HEK293 (cell line): ENCODE measurements at regions not wholly inside any gene's neighbourhood (a gene's known extent, or its start where the extent isn't known, plus 50 kb on each side); places are given as distances from the start of the nearest gene placed in this dataset.
"Not testable (repeated sequence)": the region's sequence is repeated elsewhere in the genome, so short reads cannot be mapped to it uniquely, and the experiment has no call there.

Experiments
- CTCF ChIA-PET: fragments of 350-600 bp; formaldehyde crosslinking; extraction: SDS; loops from one replicate; lab custom pipeline; 2021; ENCODE audit warnings: antibody characterized with exemption; lab: Yijun Ruan, JAX
- POLR2A ChIA-PET: fragments of 300-600 bp; formaldehyde crosslinking; extraction: SDS; loops from one replicate; lab custom pipeline; 2020; ENCODE audit warnings: antibody characterized with exemption, inconsistent platforms; lab: Yijun Ruan, JAX
- H3K27ac ChIP-seq: fragments of 200-500 bp; sonication (Bioruptor generic); 2 replicates; pipeline ENCODE4 v1.5.1; 2014; ENCODE audit warnings: low read depth, low read length, control low read depth, inconsistent platforms; ENCODE audit errors: extremely low read depth
- H3K36me3 ChIP-seq, 2 experiments: fragments of 200-500 bp in 1 of 2; sonication (Bioruptor generic) in 1 of 2; 1 replicate in 1 of 2; 2 replicates in 1 of 2; pipeline ENCODE4 v1.5.1; 2014 to 2017; ENCODE audit warnings: inconsistent platforms in 2 of 2, low read length in 2 of 2; ENCODE audit not compliant: control insufficient read depth in 2 of 2, insufficient read depth in 1 of 2
- H3K4me1 ChIP-seq: fragments of 200-500 bp; sonication (Bioruptor generic); 2 replicates; pipeline ENCODE4 v1.5.1; 2014; ENCODE audit warnings: mild to moderate bottlenecking, low read length, inconsistent platforms; ENCODE audit not compliant: control insufficient read depth, insufficient read depth
- H3K4me3 ChIP-seq: 2 replicates; pipeline ENCODE4 v1.5.1; 2011; ENCODE audit warnings: low read depth, mild to moderate bottlenecking, control low read depth, low read length, moderate library complexity
- H3K9me3 ChIP-seq: fragments of 200-500 bp; sonication (Bioruptor generic); 2 replicates; pipeline ENCODE4 v1.5.1; 2014; ENCODE audit warnings: low read depth, low read length, inconsistent platforms; ENCODE audit not compliant: control insufficient read depth, insufficient read depth
- GLI4 ChIP-seq: fragments of 450-650 bp; formaldehyde crosslinking; IDR thresholded peaks from 2 replicates; pipeline ENCODE4 v1.5.1; 2016; ENCODE audit warnings: missing biosample characterization, missing genetic modification characterization
- SCRT2 ChIP-seq: fragments of 450-650 bp; formaldehyde crosslinking; IDR thresholded peaks from 2 replicates; pipeline ENCODE4 v1.5.1; 2016; ENCODE audit warnings: missing biosample characterization, missing genetic modification characterization
- ZNF146 ChIP-seq: fragments of 450-650 bp; formaldehyde crosslinking; IDR thresholded peaks from 2 replicates; pipeline ENCODE4 v1.5.1; 2016; ENCODE audit warnings: missing biosample characterization, missing genetic modification characterization
- ZNF169 ChIP-seq: fragments of 450-650 bp; formaldehyde crosslinking; IDR thresholded peaks from 2 replicates; pipeline ENCODE4 v1.5.1; 2016; ENCODE audit warnings: missing biosample characterization, missing genetic modification characterization
- ZNF404 ChIP-seq: fragments of 450-650 bp; formaldehyde crosslinking; IDR thresholded peaks from 2 replicates; pipeline ENCODE4 v1.5.1; 2017; ENCODE audit warnings: missing biosample characterization, missing genetic modification characterization
- ZNF654 ChIP-seq: fragments of 450-650 bp; formaldehyde crosslinking; IDR thresholded peaks from 2 replicates; pipeline ENCODE4 v1.5.1; 2016; ENCODE audit warnings: low read depth, missing biosample characterization, missing genetic modification characterization
- ZNF670 ChIP-seq: fragments of 450-650 bp; formaldehyde crosslinking; IDR thresholded peaks from 2 replicates; pipeline ENCODE4 v1.5.1; 2016; ENCODE audit warnings: missing biosample characterization, missing genetic modification characterization, low read depth
- ZXDB ChIP-seq: fragments of 450-650 bp; formaldehyde crosslinking; IDR thresholded peaks from 2 replicates; pipeline ENCODE4 v1.5.1; 2016; ENCODE audit warnings: missing biosample characterization, missing genetic modification characterization
- TF ChIP-seq, protein P1 (sequence below): fragments of 450-650 bp; formaldehyde crosslinking; IDR thresholded peaks from 2 replicates; pipeline ENCODE4 v1.5.0; 2017; ENCODE audit warnings: missing biosample characterization, missing genetic modification characterization, borderline replicate concordance
- TF ChIP-seq, protein P2 (sequence below): fragments of 450-650 bp; formaldehyde crosslinking; IDR thresholded peaks from 2 replicates; pipeline ENCODE4 v1.5.1; 2016; ENCODE audit warnings: missing biosample characterization, missing genetic modification characterization
- TF ChIP-seq, protein P3 (sequence below): fragments of 450-650 bp; formaldehyde crosslinking; IDR thresholded peaks from 2 replicates; pipeline ENCODE4 v1.5.1; 2017; ENCODE audit warnings: missing biosample characterization, missing genetic modification characterization
- TF ChIP-seq, protein P4 (sequence below): fragments of 450-650 bp; formaldehyde crosslinking; IDR thresholded peaks from 2 replicates; pipeline ENCODE4 v1.5.1; 2017; ENCODE audit warnings: missing biosample characterization, missing genetic modification characterization
- TF ChIP-seq, protein P5 (sequence below): fragments of 450-650 bp; formaldehyde crosslinking; IDR thresholded peaks from 2 replicates; pipeline ENCODE4 v1.5.1; 2017; ENCODE audit warnings: missing biosample characterization, missing genetic modification characterization
- TF ChIP-seq, protein P6 (sequence below): fragments of 450-650 bp; formaldehyde crosslinking; IDR thresholded peaks from 2 replicates; pipeline ENCODE4 v1.5.1; 2016; ENCODE audit warnings: missing biosample characterization, missing genetic modification characterization, low read depth

DNA sequence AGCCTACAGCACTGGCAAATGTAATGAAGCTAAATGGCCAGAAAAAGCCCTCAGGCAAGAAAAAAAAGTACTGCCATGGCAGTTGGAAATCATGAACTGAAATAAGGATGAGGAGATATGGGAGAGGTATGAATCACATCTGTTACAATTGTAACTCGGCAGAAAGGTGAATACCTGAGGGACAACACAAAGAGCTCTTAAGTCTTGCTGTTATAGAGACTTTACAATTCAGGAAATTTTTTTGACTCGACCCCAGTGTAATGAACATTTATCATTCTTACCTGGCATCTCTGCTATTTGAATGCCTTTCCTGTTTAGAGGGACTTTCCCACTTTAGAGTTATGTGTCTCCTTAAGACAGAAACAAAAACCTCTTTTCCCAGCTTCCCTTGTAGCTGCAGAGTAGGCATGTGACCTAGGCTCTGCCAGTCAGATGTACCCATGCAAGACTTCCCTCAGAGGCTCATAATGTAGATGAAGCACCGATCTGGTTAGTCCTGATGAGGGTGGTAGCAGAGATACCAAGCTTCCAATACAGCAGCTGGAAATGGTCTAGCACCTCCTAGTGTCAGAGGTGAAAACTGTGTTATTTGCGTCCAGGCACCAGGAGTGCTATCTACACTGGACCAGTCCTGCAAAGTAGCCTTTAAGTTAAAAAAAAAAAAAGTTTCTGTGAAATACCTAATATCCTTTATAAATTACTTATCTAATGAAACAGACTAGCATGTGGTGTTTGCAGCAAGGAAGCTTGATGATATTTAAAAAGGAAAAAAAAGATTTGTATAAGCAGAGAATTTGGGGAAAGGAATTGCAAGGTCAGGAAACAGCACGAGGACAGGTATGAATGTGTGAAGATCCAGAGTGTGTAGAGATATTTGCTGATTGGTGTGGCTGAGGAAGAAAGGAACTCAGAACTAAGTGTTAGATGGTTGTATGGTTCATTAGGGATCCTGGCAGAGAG lies 146.9 kb upstream of the SLC1A3 start (continued):
- TF ChIP-seq, protein P1, sequence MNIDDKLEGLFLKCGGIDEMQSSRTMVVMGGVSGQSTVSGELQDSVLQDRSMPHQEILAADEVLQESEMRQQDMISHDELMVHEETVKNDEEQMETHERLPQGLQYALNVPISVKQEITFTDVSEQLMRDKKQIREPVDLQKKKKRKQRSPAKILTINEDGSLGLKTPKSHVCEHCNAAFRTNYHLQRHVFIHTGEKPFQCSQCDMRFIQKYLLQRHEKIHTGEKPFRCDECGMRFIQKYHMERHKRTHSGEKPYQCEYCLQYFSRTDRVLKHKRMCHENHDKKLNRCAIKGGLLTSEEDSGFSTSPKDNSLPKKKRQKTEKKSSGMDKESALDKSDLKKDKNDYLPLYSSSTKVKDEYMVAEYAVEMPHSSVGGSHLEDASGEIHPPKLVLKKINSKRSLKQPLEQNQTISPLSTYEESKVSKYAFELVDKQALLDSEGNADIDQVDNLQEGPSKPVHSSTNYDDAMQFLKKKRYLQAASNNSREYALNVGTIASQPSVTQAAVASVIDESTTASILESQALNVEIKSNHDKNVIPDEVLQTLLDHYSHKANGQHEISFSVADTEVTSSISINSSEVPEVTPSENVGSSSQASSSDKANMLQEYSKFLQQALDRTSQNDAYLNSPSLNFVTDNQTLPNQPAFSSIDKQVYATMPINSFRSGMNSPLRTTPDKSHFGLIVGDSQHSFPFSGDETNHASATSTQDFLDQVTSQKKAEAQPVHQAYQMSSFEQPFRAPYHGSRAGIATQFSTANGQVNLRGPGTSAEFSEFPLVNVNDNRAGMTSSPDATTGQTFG (tag by site-specific recombination) = no peak
- no peak for TF ChIP-seq ZNF654 (tag by site-specific recombination)

DNA sequence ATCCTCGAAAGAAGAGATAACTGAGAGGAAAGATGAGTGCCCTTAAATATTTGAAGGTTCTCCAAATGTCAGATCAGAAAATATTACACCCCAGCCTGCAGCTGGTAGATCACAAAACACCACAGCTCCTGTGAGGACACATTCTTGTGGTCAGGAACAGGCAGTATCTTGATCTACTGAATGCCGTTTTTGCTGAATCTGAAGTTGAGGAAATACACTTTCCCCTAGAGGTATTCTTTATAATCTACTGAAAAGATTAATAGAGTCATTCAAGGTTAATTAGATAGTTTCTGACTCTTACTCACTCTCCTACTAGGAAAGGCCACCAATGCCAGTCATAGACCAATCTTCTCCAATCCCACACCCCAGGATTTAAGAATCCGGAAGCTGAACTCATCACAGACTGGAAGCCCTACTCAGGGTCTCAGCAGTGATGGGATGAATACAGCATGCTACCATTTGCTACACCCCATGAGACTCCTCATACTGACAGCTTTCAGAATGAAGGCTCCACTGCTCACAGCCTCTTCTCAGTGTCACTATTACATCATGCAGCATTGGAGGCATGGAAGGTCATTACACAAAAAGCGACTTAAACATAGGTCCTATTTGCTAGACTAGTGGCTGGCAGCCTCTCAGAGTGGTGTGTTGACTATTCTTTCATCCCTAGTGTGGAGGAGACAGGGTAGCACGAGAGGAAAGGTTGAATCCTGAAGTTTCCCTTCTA lies 143.9 kb upstream of the SLC1A3 start:
- ChIA-PET POLR2A (no interaction called here), CTCF (interaction anchor here (1.0 to 1.4 kb wide), 5 partner anchors 12 to 233 kb away, joined by 3 to 9 read pairs (median 5); no protein-coding TSS in a partner anchor)

DNA sequence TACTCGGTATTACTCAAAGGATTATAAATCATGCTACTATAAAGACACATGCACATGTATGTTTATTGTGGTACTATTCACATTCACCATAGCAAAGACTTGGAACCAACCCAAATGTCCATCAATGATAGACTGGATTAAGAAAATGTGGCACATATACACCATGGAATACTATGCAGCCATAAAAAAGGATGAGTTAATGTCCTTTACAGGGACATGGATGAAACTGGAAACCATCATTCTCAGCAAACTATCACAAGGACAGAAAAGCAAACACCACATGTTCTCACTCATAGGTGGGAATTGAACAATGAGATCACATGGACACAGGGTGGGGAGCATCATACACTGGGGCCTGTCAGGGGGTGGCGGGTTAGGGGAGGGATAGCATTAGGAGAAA lies 130.5 kb upstream of the SLC1A3 start:
- POLR2A ChIA-PET, H3K4me1 ChIP-seq, H3K4me3 ChIP-seq, H3K9me3 ChIP-seq, CTCF ChIA-PET, H3K36me3 ChIP-seq, H3K27ac ChIP-seq: not testable (repeated sequence)
- TF ChIP-seq, protein P2, sequence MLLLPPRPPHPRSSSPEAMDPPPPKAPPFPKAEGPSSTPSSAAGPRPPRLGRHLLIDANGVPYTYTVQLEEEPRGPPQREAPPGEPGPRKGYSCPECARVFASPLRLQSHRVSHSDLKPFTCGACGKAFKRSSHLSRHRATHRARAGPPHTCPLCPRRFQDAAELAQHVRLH (tag by site-specific recombination) = peak; percentile 61; the same call in 1 of the 2 replicates
- peak; percentile 88 for TF ChIP-seq ZNF146 (tag by site-specific recombination)

More for the DNA sequence above, 143.9 kb upstream of the SLC1A3 start:
- Histone ChIP-seq H3K36me3 (no peaks in the 10 kb centered on the region; a peak in 1 of 3 replicates), H3K4me3 (no peak overlapping the region), H3K9me3 (no peaks in the 10 kb centered on the region), H3K27ac (no peak overlapping the region), H3K4me1 (no peaks in the 10 kb centered on the region)
- TF ChIP-seq, protein P3, sequence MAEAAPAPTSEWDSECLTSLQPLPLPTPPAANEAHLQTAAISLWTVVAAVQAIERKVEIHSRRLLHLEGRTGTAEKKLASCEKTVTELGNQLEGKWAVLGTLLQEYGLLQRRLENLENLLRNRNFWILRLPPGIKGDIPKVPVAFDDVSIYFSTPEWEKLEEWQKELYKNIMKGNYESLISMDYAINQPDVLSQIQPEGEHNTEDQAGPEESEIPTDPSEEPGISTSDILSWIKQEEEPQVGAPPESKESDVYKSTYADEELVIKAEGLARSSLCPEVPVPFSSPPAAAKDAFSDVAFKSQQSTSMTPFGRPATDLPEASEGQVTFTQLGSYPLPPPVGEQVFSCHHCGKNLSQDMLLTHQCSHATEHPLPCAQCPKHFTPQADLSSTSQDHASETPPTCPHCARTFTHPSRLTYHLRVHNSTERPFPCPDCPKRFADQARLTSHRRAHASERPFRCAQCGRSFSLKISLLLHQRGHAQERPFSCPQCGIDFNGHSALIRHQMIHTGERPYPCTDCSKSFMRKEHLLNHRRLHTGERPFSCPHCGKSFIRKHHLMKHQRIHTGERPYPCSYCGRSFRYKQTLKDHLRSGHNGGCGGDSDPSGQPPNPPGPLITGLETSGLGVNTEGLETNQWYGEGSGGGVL (tag by site-specific recombination) = peak; percentile 19; the same call in 1 of the 2 replicates
- no peak for TF ChIP-seq ZNF670

DNA sequence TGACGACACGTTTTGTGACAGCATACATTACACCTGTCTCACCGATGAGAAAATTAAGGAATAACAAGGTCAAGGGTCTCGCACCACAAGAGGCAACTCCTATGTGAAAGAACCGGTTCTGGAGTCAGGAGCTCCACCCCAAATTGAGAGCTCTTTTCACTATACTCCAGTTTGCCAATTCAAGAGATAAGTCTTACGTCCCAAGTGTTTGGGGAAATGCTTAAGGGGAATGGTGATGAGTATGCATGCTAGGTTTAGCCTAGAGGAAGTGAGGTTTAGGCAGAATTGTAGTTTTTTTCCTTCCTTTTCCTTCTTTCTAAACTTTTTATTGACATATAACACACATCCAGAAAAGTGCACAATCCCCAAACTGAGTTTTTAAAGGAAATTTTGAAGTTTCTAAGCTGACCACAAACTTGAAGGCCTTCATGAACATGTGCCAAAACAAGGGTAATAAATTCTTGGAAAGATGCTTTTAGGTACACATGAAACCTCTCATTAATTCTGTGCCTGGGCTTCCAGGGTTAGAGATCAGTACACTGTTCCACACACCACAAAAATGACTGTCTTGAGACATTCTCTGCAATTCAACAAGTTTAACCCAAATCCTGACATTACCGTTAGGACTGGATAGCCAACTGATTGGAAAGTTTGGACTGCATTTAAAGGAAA lies 127.6 kb upstream of the SLC1A3 start:
- ChIA-PET POLR2A (no interaction called here), CTCF (interaction anchor here (0.7 to 1.0 kb wide), 4 partner anchors 13 to 212 kb away, joined by 3 to 4 read pairs (median 3); no protein-coding TSS in a partner anchor)
- H3K27ac ChIP-seq = no peak overlapping the region
- no peak overlapping the region for H3K4me3 ChIP-seq
- no peaks in the 10 kb centered on the region for H3K36me3 ChIP-seq
- no peaks in the 10 kb centered on the region for H3K9me3 ChIP-seq
- no peaks in the 10 kb centered on the region for H3K4me1 ChIP-seq
- TF ChIP-seq, protein P4, sequence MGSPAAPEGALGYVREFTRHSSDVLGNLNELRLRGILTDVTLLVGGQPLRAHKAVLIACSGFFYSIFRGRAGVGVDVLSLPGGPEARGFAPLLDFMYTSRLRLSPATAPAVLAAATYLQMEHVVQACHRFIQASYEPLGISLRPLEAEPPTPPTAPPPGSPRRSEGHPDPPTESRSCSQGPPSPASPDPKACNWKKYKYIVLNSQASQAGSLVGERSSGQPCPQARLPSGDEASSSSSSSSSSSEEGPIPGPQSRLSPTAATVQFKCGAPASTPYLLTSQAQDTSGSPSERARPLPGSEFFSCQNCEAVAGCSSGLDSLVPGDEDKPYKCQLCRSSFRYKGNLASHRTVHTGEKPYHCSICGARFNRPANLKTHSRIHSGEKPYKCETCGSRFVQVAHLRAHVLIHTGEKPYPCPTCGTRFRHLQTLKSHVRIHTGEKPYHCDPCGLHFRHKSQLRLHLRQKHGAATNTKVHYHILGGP = peak; percentile 97
- TF ChIP-seq GLI4 (tag by site-specific recombination) (no peak), ZNF169 (tag by site-specific recombination) (no peak), SCRT2 (peak; percentile 29; the same call in 1 of the 2 replicates), ZXDB (tag by site-specific recombination) (no peak), ZNF404 (tag by site-specific recombination) (no peak)
- TF ChIP-seq, protein P5, sequence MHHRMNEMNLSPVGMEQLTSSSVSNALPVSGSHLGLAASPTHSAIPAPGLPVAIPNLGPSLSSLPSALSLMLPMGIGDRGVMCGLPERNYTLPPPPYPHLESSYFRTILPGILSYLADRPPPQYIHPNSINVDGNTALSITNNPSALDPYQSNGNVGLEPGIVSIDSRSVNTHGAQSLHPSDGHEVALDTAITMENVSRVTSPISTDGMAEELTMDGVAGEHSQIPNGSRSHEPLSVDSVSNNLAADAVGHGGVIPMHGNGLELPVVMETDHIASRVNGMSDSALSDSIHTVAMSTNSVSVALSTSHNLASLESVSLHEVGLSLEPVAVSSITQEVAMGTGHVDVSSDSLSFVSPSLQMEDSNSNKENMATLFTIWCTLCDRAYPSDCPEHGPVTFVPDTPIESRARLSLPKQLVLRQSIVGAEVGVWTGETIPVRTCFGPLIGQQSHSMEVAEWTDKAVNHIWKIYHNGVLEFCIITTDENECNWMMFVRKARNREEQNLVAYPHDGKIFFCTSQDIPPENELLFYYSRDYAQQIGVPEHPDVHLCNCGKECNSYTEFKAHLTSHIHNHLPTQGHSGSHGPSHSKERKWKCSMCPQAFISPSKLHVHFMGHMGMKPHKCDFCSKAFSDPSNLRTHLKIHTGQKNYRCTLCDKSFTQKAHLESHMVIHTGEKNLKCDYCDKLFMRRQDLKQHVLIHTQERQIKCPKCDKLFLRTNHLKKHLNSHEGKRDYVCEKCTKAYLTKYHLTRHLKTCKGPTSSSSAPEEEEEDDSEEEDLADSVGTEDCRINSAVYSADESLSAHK (tag by site-specific recombination) = no peak
- TF ChIP-seq, protein P6, sequence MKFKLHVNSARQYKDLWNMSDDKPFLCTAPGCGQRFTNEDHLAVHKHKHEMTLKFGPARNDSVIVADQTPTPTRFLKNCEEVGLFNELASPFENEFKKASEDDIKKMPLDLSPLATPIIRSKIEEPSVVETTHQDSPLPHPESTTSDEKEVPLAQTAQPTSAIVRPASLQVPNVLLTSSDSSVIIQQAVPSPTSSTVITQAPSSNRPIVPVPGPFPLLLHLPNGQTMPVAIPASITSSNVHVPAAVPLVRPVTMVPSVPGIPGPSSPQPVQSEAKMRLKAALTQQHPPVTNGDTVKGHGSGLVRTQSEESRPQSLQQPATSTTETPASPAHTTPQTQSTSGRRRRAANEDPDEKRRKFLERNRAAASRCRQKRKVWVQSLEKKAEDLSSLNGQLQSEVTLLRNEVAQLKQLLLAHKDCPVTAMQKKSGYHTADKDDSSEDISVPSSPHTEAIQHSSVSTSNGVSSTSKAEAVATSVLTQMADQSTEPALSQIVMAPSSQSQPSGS = no peak
